ENCODE measurements at regions not wholly inside any gene's neighbourhood (a gene's known extent, or its start where the extent isn't known, plus 50 kb on each side); places are given as distances from the start of the nearest gene placed in this dataset.

DNA sequence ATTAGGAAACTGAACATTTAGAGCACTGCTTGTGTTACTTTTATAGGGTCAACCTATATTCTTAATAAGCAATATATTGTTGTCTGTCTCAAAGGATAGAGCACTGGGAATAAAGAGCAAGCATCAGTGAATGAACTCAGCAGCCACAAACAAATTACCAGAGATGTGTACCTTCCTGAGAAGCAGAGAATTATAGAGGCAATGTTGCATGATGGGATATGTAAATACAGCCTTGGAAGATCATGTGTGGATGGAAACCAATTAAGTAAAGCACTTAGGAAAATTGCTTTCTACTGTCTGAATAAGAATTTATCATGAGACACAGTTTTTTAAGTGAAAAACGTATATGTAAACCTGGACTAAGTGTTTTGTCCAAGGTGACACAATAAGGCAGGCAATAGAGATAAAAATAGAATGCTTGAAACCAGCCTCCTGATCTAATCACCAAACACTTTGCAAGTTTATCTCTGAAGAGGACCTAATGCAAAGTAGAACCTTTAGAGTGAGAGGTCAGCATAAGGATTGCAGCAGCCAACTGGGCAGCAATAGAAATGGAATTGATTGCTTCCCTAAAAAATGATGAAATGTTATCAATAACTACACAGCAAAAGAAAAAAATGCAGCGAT is 848.0 kb downstream of the TUSC7 start:
- no peak for DNase-seq (ENCODE audit: low read depth in 3 of 3)

- DNase-seq (ENCODE audit: low read depth in 3 of 3): no peak
Measured at GRCh38 chr3:117558681-117559080, 849.1 kb downstream of the TUSC7 start.

DNA sequence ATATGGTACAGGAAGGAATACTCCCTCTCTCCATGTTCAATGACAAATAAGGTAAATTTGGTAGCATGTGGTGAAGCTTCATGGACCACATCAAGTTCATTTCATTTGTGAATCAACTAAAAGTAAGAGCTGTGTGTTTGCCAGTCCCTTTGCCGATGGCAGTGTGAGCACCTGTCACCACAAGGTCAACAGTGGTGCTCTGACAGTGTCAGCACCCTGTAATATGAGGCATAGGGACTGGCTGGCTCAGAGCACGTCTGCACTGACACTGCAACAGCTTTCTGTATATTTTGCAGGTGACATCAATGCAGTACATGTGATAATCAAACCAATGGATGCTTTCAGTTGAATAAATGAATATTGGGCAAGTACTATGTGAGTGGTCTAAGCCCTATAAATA is 852.4 kb downstream of the TUSC7 start:
- DNase-seq (ENCODE audit: low read depth in 3 of 3): no peak

DNA sequence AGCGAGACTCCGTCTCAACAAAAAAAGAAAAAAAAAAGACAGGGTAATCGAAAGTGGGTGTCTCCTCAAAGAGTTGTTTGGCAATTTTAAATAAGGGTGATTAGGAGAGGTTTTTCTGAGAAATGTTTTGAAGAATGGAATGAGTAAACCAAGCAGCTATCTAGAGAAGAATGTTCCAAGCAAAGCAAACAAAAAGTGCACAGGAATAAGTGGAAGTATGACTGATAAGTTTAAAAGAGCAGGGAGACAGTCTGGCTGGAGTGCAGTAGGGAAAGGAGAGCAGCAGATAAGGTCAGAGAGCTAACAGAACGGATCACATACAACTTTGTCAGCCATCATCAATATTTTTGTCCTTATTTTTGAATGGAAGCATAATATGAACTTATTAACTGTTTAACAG is 853.5 kb downstream of the TUSC7 start:
- no peak for DNase-seq (ENCODE audit: low read depth in 3 of 3)

DNA sequence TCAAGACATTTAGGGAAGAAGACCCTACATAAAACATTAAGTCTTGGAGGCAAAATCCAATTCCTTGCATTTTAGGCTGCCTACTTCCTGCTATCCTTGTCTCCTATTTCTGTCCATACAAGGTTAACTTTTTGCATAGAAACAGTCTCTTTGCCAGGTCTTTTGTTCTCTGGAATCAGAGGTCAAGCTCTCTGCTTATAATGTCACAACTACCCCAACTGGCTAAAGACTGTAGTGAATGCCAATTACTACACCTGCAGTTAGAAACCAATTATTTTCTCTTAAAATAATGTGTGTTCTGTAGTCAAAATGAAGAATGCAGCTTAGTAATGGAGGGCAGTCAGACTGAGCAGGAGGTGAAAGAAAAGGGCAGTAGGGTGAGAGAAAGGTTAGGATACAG is 856.2 kb downstream of the TUSC7 start:
- no peak for DNase-seq (ENCODE audit: low read depth in 3 of 3)

- no peak for DNase-seq (ENCODE audit: low read depth in 3 of 3)
Measured at GRCh38 chr3:117566926-117567325, 857.3 kb downstream of the TUSC7 start.

- no peak for DNase-seq (ENCODE audit: low read depth in 3 of 3)
Measured at GRCh38 chr3:117567382-117567781, 857.8 kb downstream of the TUSC7 start.

DNA sequence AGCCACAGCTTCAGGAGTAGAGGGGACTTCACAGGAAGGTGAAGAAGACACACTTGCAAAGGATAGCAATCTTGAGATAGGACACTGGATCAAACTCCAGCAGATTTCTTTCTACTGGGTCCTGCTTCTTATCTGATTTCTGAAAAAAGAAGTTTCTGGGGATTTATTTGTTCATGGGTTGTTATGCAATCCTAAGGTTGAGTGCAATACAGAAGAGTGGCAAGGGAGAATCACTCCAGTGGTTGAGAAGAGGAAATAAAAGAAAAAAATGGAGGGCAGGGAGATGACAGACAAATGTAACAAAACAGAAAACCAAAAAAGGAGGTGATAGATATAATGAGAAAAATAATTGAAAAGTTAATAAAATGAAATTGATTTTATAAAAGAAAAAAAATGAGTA is 858.3 kb downstream of the TUSC7 start:
- DNase-seq (ENCODE audit: low read depth in 3 of 3): no peak

DNA sequence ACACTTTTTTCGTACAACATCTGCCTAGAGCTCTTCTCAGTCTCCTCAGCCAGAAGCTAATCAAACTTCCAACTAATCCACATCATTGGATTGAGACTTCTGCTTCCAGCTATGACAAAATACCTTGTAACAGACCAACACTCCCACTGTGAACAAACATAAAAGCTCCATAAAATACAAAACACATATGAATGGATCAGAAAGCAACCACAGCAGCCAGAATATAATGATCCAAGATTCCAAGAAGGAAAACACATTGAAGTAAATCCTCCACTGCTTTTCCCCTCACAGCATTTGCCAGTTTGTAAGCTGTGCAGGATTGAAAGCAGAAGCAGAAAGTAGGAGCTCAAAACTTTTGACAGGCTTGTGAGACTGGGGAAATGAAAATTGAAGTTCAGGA is 863.2 kb downstream of the TUSC7 start:
- DNase-seq (ENCODE audit: low read depth in 3 of 3): no peak

DNA sequence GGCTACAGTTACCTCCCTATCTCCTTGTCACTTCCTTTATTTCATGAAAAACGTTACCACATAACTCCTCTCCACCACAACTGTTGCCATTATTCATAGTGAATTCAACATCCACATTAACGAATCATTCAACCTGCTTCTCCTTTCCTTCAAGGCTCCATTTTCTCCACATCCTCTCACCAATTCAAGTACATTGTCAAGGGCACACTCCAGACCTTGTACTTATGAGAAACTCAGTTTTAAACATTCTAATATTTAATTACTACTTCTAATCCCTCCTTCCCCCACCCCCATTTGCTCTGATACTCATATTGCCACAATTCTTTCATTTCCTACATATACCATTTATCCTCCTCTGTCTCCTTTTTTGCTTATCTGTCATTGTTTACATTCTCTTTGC is 871.2 kb downstream of the TUSC7 start:
- DNase-seq (ENCODE audit: low read depth in 3 of 3): no peak

- DNase-seq (ENCODE audit: low read depth in 3 of 3): no peak
Measured at GRCh38 chr3:117586161-117586560, 876.6 kb downstream of the TUSC7 start.

GRCh38 chr3:117587416-117587815 is 877.8 kb downstream of the TUSC7 start:
- DNase-seq (ENCODE audit: low read depth in 3 of 3): no peak

DNA sequence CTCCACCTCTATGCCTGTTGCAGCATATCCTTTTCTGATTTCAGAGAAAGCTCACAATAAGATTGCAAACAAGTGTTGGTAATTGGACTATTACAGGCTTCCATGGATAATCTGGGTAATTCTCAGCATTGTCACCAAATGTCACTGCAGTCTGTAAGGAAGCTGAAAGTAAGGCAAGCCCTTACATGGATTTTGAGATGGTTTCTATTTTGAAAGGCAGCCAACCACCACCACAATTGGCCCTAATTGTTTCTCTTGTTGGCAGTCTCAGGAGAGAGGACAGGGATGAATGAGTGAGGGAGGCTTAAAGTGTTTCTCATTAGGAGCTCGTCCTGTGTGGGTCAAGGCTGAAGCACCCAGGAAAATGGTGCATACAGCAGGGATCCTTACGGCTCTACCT is 879.9 kb downstream of the TUSC7 start:
- no peak for DNase-seq (ENCODE audit: low read depth in 3 of 3)

DNA sequence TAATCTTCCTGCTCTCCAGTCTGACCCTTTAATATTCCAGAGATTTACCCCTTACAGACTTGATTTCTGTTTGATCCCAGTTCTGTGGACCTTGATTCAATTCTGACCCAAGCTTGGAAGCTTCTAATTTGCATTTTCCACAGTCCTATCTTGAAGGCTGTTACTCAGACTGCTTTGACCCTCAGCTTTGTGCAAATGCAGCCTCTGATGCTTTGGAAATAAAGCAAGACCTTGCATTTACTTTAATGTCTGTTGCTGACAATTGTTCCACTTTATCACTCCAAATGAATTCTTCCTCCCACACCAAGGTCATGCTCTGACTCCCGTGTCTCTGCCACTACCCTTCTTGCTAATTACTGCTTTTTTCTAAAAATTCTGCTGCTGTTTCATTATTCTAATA is 886.0 kb downstream of the TUSC7 start:
- DNase-seq (ENCODE audit: low read depth in 3 of 3): no peak

DNA sequence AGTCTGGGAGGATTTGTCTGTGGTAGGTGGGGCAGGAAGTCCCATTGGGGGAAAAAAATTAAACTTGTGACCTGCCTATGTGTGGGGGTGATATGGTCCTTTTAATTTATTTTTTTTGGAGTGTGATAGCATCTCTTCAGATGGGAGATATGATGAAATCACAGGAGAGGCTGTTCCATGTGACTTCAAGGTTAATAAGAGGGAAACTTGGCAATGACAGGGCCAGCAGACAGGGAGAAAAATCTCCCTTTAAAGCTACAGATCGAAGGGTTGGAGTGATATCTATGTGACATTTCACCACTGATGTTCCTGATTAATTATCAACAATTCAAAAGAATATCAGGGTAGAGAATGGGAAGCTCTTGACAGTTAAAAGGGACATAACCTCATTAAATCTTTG is 886.9 kb downstream of the TUSC7 start:
- no peak for DNase-seq (ENCODE audit: low read depth in 3 of 3)

GRCh38 chr3:117597865-117598264 is 888.3 kb downstream of the TUSC7 start:
- DNase-seq (ENCODE audit: low read depth in 3 of 3): no peak

DNA sequence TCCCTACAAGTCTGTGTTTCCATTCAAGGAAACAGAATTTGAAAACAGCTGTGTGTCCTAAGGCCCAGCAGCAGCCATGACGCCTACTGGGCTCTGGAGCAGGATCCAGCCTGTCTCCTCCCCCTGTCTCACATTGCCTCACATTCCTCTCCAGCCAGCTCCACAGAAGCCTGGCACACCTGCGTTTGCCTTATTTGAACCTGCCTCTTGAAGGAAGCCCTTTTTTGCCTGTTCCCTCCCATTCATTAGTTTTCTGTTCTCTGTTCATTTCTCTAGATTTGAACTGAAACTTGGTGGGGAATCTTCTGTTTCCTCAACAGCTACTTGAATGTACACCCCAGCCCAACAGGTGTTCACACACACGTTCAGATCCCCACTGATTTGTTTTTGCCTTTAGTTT is 890.5 kb downstream of the TUSC7 start:
- no peak for DNase-seq (ENCODE audit: low read depth in 3 of 3)

DNA sequence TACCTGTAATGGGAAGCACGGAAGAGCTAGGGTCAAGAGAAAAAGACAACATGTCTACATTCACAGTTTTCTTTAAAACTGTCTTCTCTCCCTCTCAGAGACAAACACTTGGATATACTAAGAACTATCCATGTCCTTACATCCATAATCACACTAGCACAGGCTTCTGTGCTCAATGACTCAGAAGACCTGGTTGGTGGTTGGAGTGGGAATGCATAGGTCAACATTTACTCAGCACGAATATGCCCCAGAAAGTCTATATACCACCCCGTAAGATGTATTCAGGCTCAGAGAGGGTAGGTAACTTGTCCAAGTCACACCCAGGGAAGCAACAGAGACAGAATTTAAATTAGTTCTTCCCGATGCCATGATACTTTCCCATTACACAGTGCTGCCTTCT is 891.1 kb downstream of the TUSC7 start:
- no peak for DNase-seq (ENCODE audit: low read depth in 3 of 3)

GRCh38 chr3:117602058-117602644 is 892.6 kb downstream of the TUSC7 start:
- no peak for DNase-seq (ENCODE audit: low read depth in 3 of 3)

DNA sequence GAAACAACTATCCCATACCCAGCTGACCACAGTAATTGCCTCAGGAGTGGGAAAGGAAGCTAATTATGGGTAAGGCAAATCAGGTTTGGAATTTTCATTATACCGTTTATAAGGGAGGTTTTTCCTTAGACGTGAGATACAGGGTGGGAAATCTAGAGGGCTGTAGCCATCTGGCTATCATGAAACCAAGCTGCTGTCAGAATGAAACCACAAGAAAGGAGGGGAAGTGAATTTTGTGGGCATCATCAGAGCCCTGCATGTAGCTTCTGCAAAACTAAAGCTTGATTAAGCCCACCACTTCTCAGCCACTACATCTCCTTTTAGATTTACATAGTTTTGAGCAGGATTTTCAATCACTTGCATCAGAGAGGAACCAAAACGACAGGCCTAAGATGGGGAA is 893.5 kb downstream of the TUSC7 start:
- no peak for DNase-seq (ENCODE audit: low read depth in 3 of 3)

DNA sequence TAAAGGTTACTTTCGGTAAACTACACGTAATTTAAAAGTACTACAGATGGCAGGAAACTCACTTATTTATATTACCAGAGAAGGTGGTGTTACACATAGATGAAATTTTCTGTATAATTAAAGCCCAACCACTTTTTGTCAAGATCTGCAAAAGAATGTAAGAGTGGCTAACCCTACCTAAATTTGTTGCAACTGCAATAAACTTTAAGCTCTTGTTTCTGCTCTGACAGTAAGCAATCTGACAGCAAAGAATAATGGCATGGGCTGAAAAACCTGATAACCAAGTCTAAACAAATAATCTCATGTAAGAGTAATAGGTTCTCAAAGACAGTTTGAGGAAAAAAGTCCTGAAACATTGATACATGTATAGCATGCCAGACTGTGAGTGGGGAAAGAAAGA is 897.3 kb downstream of the TUSC7 start:
- no peak for DNase-seq (ENCODE audit: low read depth in 3 of 3)

DNA sequence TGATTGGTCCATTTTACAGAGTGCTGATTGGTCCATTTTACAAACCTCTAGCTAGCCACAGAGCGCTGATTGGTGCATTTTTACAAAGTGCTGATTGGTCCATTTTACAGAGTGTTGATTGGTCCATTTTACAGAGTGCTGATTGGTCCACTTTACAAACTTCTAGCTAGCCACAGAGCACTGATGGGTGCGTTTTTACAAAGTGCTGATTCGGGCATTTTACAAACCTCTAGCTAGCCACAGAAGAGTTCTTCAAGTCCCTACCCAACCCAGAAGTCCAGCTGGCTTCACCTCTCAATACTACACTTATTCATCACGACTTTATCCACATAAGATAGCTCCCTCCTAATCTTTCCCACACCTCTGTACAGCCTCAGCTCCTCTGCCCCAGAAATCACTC is 899.8 kb downstream of the TUSC7 start:
- no peak for DNase-seq (ENCODE audit: low read depth in 3 of 3)

GRCh38 chr3:117610156-117610555 is 900.6 kb downstream of the TUSC7 start:
- no peak for DNase-seq (ENCODE audit: low read depth in 3 of 3)

DNA sequence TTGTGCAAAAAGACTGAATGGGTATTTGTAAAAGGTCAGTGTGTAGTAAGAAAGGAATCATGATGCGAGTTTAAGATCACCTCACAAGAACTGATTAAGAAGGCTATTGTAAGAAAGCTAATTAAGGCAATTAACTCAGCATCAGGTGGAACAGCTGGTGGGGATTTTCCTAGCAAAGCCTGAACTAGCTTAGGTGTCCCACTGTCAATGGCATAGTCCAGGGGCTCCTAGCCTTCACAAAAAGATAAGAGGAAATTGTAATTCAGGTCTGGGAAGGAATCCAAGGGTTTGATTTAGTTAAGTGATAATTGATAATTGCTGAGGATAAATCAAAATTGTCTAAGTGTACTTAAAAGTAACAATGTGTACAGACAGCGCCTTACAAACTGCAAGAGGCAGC is 901.6 kb downstream of the TUSC7 start:
- no peak for DNase-seq (ENCODE audit: low read depth in 3 of 3)
